Hepatocyte (in vitro differentiated cells): ENCODE measurements at regions not wholly inside any gene's neighbourhood (a gene's known extent, or its start where the extent isn't known, plus 50 kb on each side); places are given as distances from the start of the nearest gene placed in this dataset.

Experiments
- EZH2 ChIP-seq: fragments of 200-600 bp; sonication (generic); IDR thresholded peaks from 2 replicates; pipeline ENCODE4 v1.6.1; 2016; ENCODE audit warnings: antibody characterized with exemption, mild to moderate bottlenecking, borderline replicate concordance
- TF ChIP-seq, protein P1 (sequence below): fragments of 200-600 bp; sonication (generic); IDR thresholded peaks from 2 replicates; pipeline ENCODE4 v1.5.1; 2016; ENCODE audit warnings: antibody characterized with exemption, mild to moderate bottlenecking; ENCODE audit not compliant: poor library complexity

GRCh38 chr2:187774551-187775071, 220.4 kb upstream of the TFPI start:
- no peak for TF ChIP-seq EZH2
- TF ChIP-seq, protein P1, sequence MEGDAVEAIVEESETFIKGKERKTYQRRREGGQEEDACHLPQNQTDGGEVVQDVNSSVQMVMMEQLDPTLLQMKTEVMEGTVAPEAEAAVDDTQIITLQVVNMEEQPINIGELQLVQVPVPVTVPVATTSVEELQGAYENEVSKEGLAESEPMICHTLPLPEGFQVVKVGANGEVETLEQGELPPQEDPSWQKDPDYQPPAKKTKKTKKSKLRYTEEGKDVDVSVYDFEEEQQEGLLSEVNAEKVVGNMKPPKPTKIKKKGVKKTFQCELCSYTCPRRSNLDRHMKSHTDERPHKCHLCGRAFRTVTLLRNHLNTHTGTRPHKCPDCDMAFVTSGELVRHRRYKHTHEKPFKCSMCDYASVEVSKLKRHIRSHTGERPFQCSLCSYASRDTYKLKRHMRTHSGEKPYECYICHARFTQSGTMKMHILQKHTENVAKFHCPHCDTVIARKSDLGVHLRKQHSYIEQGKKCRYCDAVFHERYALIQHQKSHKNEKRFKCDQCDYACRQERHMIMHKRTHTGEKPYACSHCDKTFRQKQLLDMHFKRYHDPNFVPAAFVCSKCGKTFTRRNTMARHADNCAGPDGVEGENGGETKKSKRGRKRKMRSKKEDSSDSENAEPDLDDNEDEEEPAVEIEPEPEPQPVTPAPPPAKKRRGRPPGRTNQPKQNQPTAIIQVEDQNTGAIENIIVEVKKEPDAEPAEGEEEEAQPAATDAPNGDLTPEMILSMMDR = no peak
